HepG2 (cell line): ENCODE measurements at regions not wholly inside any gene's neighbourhood (a gene's known extent, or its start where the extent isn't known, plus 50 kb on each side); places are given as distances from the start of the nearest gene placed in this dataset.

Experiments
- ATAC-seq: fragments of 200-7000 bp; cut with Tn5 transposase; 3 replicates; pipeline ENCODE4 v1.9.1; 2020; ENCODE audit warnings: mild to moderate bottlenecking, moderate library complexity
- BruUV-seq: library from RNA; stranded (reverse); fragments of 400-500 nt; replicated peaks from 2 replicates; lab custom pipeline; 2021; lab: Mats Ljungman, UMichigan
- CTCF ChIA-PET: fragments of 300-600 bp; formaldehyde crosslinking; extraction: SDS; loops from one replicate; lab custom pipeline; 2021; ENCODE audit warnings: low total read pairs, inconsistent platforms, low intra/inter-chr PET ratio; lab: Yijun Ruan, JAX
- POLR2A ChIA-PET: fragments of 350-600 bp; sonication (Branson Sonifier 250); formaldehyde crosslinking; loops from one replicate; lab custom pipeline; 2020; ENCODE audit warnings: antibody characterized with exemption, inconsistent platforms; lab: Yijun Ruan, JAX
- DNase-seq: peaks from one replicate; pipeline ENCODE4 v3.0.0-alpha.2; 2015; ENCODE audit warnings: low spot score
- FAIRE-seq: peaks from 3 replicates; lab custom pipeline; 2011; peaks lifted over from hg19 to GRCh38; lab: Jason Lieb, UNC
- H2AFZ ChIP-seq: one replicate; pipeline ENCODE4 v1.6.1; 2011; ENCODE audit warnings: low read length, inconsistent platforms
- H3K27ac ChIP-seq: fragments of 300-600 bp; 3 replicates; pipeline ENCODE4 v1.8.0; 2011; ENCODE audit warnings: mixed run types, mild to moderate bottlenecking, mixed read lengths, low read length, inconsistent platforms; ENCODE audit not compliant: insufficient read depth; ENCODE audit errors: extremely low read length
- H3K27me3 ChIP-seq, 2 experiments: fragments of 200-600 bp in 1 of 2; 2 replicates in 1 of 2; 3 replicates in 1 of 2; pipeline versions ENCODE4 v1.6.0 to v1.8.0; 2011; ENCODE audit warnings: low read length in 2 of 2, mild to moderate bottlenecking in 2 of 2, moderate library complexity in 2 of 2, inconsistent platforms in 1 of 2; ENCODE audit not compliant: insufficient read depth in 2 of 2, control insufficient read depth in 1 of 2
- H3K36me3 ChIP-seq, 2 experiments: fragments of 200-600 bp in 1 of 2; replicated peaks in 1 of 2; 2 replicates in 1 of 2; 3 replicates in 1 of 2; pipeline versions ENCODE4 v1.5.1 to v1.8.0; 2011; ENCODE audit warnings: low read length in 2 of 2, inconsistent platforms in 1 of 2; ENCODE audit not compliant: insufficient read depth in 2 of 2, control insufficient read depth in 1 of 2
- H3K4me1 ChIP-seq: 2 replicates; pipeline ENCODE4 v1.5.1; 2012; ENCODE audit warnings: low read length, inconsistent platforms; ENCODE audit not compliant: insufficient read depth
- H3K4me2 ChIP-seq: 2 replicates; pipeline ENCODE4 v1.6.0; 2011; ENCODE audit warnings: low read depth, low read length, inconsistent platforms
- H3K4me3 ChIP-seq, 3 experiments: fragments of 200-600 bp in 1 of 3; sonication (generic), shearing (Covaris generic) in 1 of 3; replicated peaks in 1 of 3; 2 replicates each; pipeline ENCODE4 v1.5.1; 2011 to 2016; ENCODE audit warnings: low read length in 3 of 3, inconsistent platforms in 2 of 3, low read depth in 2 of 3, mild to moderate bottlenecking in 2 of 3, control low read depth in 1 of 3, mixed read lengths in 1 of 3; ENCODE audit not compliant: insufficient read depth in 1 of 3
- H3K79me2 ChIP-seq: one replicate; pipeline ENCODE4 v1.6.1; 2011; ENCODE audit warnings: low read length, inconsistent platforms; ENCODE audit not compliant: insufficient read depth
- H3K9ac ChIP-seq: 2 replicates; pipeline ENCODE4 v1.6.0; 2011; ENCODE audit warnings: mild to moderate bottlenecking, low read depth, low read length, inconsistent platforms; ENCODE audit not compliant: insufficient read depth
- H3K9me3 ChIP-seq: 2 replicates; pipeline ENCODE4 v1.5.1; 2012; ENCODE audit warnings: mild to moderate bottlenecking, low read length
- H4K20me1 ChIP-seq: 2 replicates; pipeline ENCODE4 v1.6.0; 2011; ENCODE audit warnings: inconsistent platforms, mild to moderate bottlenecking, low read length, moderate library complexity; ENCODE audit not compliant: insufficient read depth
- ATF2 ChIP-seq: sonication (generic); formaldehyde crosslinking; IDR thresholded peaks from 2 replicates; pipeline ENCODE4 v1.4.0; 2020; ENCODE audit warnings: missing genetic modification reagents
- ATF4 ChIP-seq, 2 experiments: fragments of 450-650 bp in 1 of 2; sonication (generic) in 1 of 2; formaldehyde crosslinking; IDR thresholded peaks; 2 replicates each; pipeline versions ENCODE4 v1.5.0 to v1.8.0; 2020 to 2022; ENCODE audit warnings: mild to moderate bottlenecking in 1 of 2, missing genetic modification reagents in 1 of 2
- MAFK ChIP-seq, 2 experiments: IDR thresholded peaks in 1 of 2; conservative IDR thresholded peaks in 1 of 2; 2 replicates each; pipeline ENCODE4 v1.6.1; 2011; ENCODE audit warnings: improper control_type of control experiment in 2 of 2, low read length in 2 of 2
- PRDM4 ChIP-seq: sonication (generic); formaldehyde crosslinking; IDR thresholded peaks from 2 replicates; pipeline ENCODE4 v1.9.0; 2021; ENCODE audit warnings: missing genetic modification reagents, borderline replicate concordance
- RFX3 ChIP-seq: IDR thresholded peaks from 2 replicates; pipeline ENCODE4 v1.6.1; 2016; ENCODE audit warnings: missing biosample characterization, missing genetic modification reagents
- SMARCE1 ChIP-seq: fragments of 450-650 bp; IDR thresholded peaks from 2 replicates; pipeline ENCODE4 v1.6.1; 2017; ENCODE audit warnings: borderline replicate concordance
- STAT6 ChIP-seq: sonication (generic); formaldehyde crosslinking; IDR thresholded peaks from 2 replicates; pipeline ENCODE4 v1.4.0; 2020; ENCODE audit warnings: missing genetic modification reagents, mild to moderate bottlenecking, borderline replicate concordance
- TP53 ChIP-seq: sonication (generic); formaldehyde crosslinking; conservative IDR thresholded peaks from 2 replicates; pipeline ENCODE4 v1.4.0; 2020; ENCODE audit warnings: missing genetic modification reagents
- ZFY ChIP-seq: sonication (generic); formaldehyde crosslinking; IDR thresholded peaks from 2 replicates; pipeline ENCODE4 v1.4.0; 2020; ENCODE audit warnings: missing genetic modification reagents
- ZNF496 ChIP-seq: sonication (generic); formaldehyde crosslinking; IDR thresholded peaks from 2 replicates; pipeline ENCODE4 v1.8.1; 2023; ENCODE audit warnings: mild to moderate bottlenecking, moderate library complexity, missing genetic modification reagents; ENCODE audit not compliant: insufficient replicate concordance
- ZNF552 ChIP-seq: sonication (generic); formaldehyde crosslinking; IDR thresholded peaks from 2 replicates; pipeline ENCODE4 v1.9.0; 2022; ENCODE audit warnings: missing genetic modification reagents, mild to moderate bottlenecking, borderline replicate concordance
- ZNF558 ChIP-seq: sonication (generic); formaldehyde crosslinking; IDR thresholded peaks from 2 replicates; pipeline ENCODE4 v1.9.0; 2022; ENCODE audit warnings: mild to moderate bottlenecking, missing genetic modification reagents, borderline replicate concordance
- ZNF576 ChIP-seq: sonication (generic); formaldehyde crosslinking; IDR thresholded peaks from 2 replicates; pipeline ENCODE4 v1.4.0; 2020; ENCODE audit warnings: mild to moderate bottlenecking, missing genetic modification reagents
- ZNF577 ChIP-seq: sonication (generic); formaldehyde crosslinking; IDR thresholded peaks from 2 replicates; pipeline ENCODE4 v1.4.0; 2020; ENCODE audit warnings: mild to moderate bottlenecking, low read depth, missing genetic modification reagents, borderline replicate concordance
- ZSCAN25 ChIP-seq: sonication (generic); formaldehyde crosslinking; IDR thresholded peaks from 2 replicates; pipeline ENCODE4 v1.8.0; 2022; ENCODE audit warnings: mild to moderate bottlenecking, missing genetic modification reagents
- WGBS: methylation state at CpG from one replicate; pipeline ENCODE4 v1.1.6; 2017; ENCODE audit warnings: low lambda C conversion rate; 5-methylcytosine and 5-hydroxymethylcytosine counted together
- in situ Hi-C: cut with HindIII; loops from 2 replicates; pipeline ENCODE4 v1.10.0; 2017; ENCODE audit warnings: low pct_unique_long_range_greater_than_20kb; ENCODE audit not compliant: extremely low pct_ligation_motif_present
- intact Hi-C: fragments of 100-400 bp; cut with micrococcal nuclease; formaldehyde crosslinking; loops from one replicate; pipeline ENCODE4 v1.10.0; 2022; ENCODE audit not compliant: unreplicated experiment

GRCh38 chr2:133641497-133641896 lies 73.2 kb upstream of the NCKAP5 start:
- DNase-seq (no peak), ATAC-seq (peak; percentile 60), FAIRE-seq (no peak)
- Histone ChIP-seq H3K27ac (no peak overlapping the region), H3K27me3 (no peaks in the 10 kb centered on the region), H3K36me3 (no peaks in the 10 kb centered on the region), H3K9me3 (no peaks in the 10 kb centered on the region), H3K9ac (no peak overlapping the region), H3K79me2 (no peaks in the 10 kb centered on the region), H3K4me1 (no peaks in the 10 kb centered on the region), H3K4me2 (no peak overlapping the region), H2AFZ (no peak overlapping the region), H3K4me3 (no peak overlapping the region), H4K20me1 (no peaks in the 10 kb centered on the region)
- CTCF ChIA-PET: no interaction called here
- no TSS peak for BruUV-seq
- 0% methylated on average over 1 of the region's 1 CpG for WGBS
- intact Hi-C loops (no loop called here), in situ Hi-C loops (no loop called here)
- POLR2A ChIA-PET: no interaction called here
- TF ChIP-seq ZNF496 (no peak), ZNF577 (CRISPR knock-in tag) (no peak), MAFK (conservative IDR thresholded peaks at IDR 0.05 in 1 of 2, IDR thresholded peaks at IDR 0.05 in 1 of 2; ENCODE audit: low read length in 2 of 2) (no peak), ZFY (CRISPR knock-in tag) (no peak), ZNF552 (CRISPR knock-in tag) (no peak), RFX3 (CRISPR knock-in tag) (no peak), ZSCAN25 (CRISPR knock-in tag) (no peak), ATF2 (no peak), TP53 (no peak), ZNF558 (CRISPR knock-in tag) (no peak), ATF4 (CRISPR knock-in tag; IDR thresholded peaks at IDR 0.05) (no peak), SMARCE1 (no peak), PRDM4 (CRISPR knock-in tag) (no peak), STAT6 (CRISPR knock-in tag) (no peak), ZNF576 (CRISPR knock-in tag) (no peak)
